Calu3 (cell line): ENCODE measurements at regions not wholly inside any gene's neighbourhood (a gene's known extent, or its start where the extent isn't known, plus 50 kb on each side); places are given as distances from the start of the nearest gene placed in this dataset.

Source experiments
- BruUV-seq: library from RNA; stranded (reverse); fragments of 400-500 nt; replicated peaks from 2 replicates; lab custom pipeline; 2021; lab: Mats Ljungman, UMichigan
- CTCF ChIA-PET: fragments of 300-600 bp; sonication (Branson Sonifier 250); formaldehyde crosslinking; loops from one replicate; lab custom pipeline; 2022; ENCODE audit warnings: antibody characterized with exemption; lab: Charles Lee
- DNase-seq: peaks from one replicate; pipeline ENCODE4 v3.0.0; 2022
- H3K27ac Mint-ChIP-seq: one replicate; pipeline ENCODE4 v1.8.0; 2022; ENCODE audit warnings: mixed read lengths; ENCODE audit not compliant: unreplicated experiment
- H3K27me3 Mint-ChIP-seq: one replicate; pipeline ENCODE4 v1.8.0; 2022; ENCODE audit warnings: mixed read lengths; ENCODE audit not compliant: unreplicated experiment
- H3K36me3 Mint-ChIP-seq: one replicate; pipeline ENCODE4 v1.8.0; 2022; ENCODE audit warnings: mild to moderate bottlenecking, moderate library complexity, mixed read lengths; ENCODE audit not compliant: insufficient read depth, unreplicated experiment
- H3K4me1 Mint-ChIP-seq: one replicate; pipeline ENCODE4 v1.8.0; 2022; ENCODE audit warnings: mild to moderate bottlenecking, low read depth, mixed read lengths; ENCODE audit not compliant: unreplicated experiment
- H3K4me3 Mint-ChIP-seq: one replicate; pipeline ENCODE4 v1.8.0; 2022; ENCODE audit warnings: mild to moderate bottlenecking, low read depth, moderate library complexity, mixed read lengths; ENCODE audit not compliant: unreplicated experiment
- H3K9me3 Mint-ChIP-seq: one replicate; pipeline ENCODE4 v1.8.0; 2022; ENCODE audit warnings: low read depth, mixed read lengths; ENCODE audit not compliant: unreplicated experiment
- CTCF ChIP-seq: fragments of 200-600 bp; IDR thresholded peaks from one replicate; pipeline ENCODE4 v1.8.0; 2022; ENCODE audit warnings: antibody characterized with exemption; ENCODE audit not compliant: unreplicated experiment
- intact Hi-C: fragments of 100-400 bp; cut with micrococcal nuclease; formaldehyde crosslinking; loops from one replicate; pipeline ENCODE4 v1.10.0; 2022; ENCODE audit not compliant: unreplicated experiment

- CTCF ChIA-PET, result no interaction called here
- Mint-ChIP-seq H3K27ac (no peak overlapping the region), H3K27me3 (peaks cover 4% of the 10 kb centered on the region), H3K4me3 (no peak overlapping the region), H3K4me1 (no peaks in the 10 kb centered on the region), H3K36me3 (no peaks in the 10 kb centered on the region), H3K9me3 (no peaks in the 10 kb centered on the region)
- no peak for TF ChIP-seq CTCF
- no peak for DNase-seq
- intact Hi-C loops, result no loop called here
- no TSS peak for BruUV-seq
Measured at GRCh38 chr10:94220717-94221116, 142.0 kb downstream of the NOC3L start.

- no peaks in the 10 kb centered on the region for H3K36me3 Mint-ChIP-seq
- no peaks in the 10 kb centered on the region for H3K27me3 Mint-ChIP-seq
- no TSS peak for BruUV-seq
- no peak overlapping the region for H3K27ac Mint-ChIP-seq
- intact Hi-C loops, result no loop called here
- CTCF ChIA-PET, result no interaction called here
- H3K4me3 Mint-ChIP-seq, result no peak overlapping the region
- H3K4me1 Mint-ChIP-seq, result no peaks in the 10 kb centered on the region
- no peaks in the 10 kb centered on the region for H3K9me3 Mint-ChIP-seq
- no peak for TF ChIP-seq CTCF
- no peak for DNase-seq
Measured at GRCh38 chr10:94223702-94224370, 138.9 kb downstream of the NOC3L start.

GRCh38 chr10:94224656-94225055, 138.1 kb downstream of the NOC3L start:
- intact Hi-C loops, result loop anchor here (5.0 kb wide), 1 partner anchor 307 kb away; no protein-coding TSS in a partner anchor
- Mint-ChIP-seq H3K27me3 (no peaks in the 10 kb centered on the region), H3K27ac (no peak overlapping the region), H3K36me3 (no peaks in the 10 kb centered on the region), H3K4me1 (no peaks in the 10 kb centered on the region), H3K4me3 (no peak overlapping the region), H3K9me3 (no peaks in the 10 kb centered on the region)
- CTCF ChIA-PET, result interaction anchor here (1.5 kb wide), 1 partner anchor 308 kb away, joined by 5 read pairs; no protein-coding TSS in a partner anchor
- TF ChIP-seq CTCF, result no peak
- no TSS peak for BruUV-seq
- no peak for DNase-seq

GRCh38 chr10:94225589-94225988, 137.2 kb downstream of the NOC3L start:
- H3K9me3 Mint-ChIP-seq, result no peaks in the 10 kb centered on the region
- CTCF ChIA-PET, result interaction anchor here (1.5 kb wide), 1 partner anchor 309 kb away, joined by 5 read pairs; no protein-coding TSS in a partner anchor
- no peak for DNase-seq
- H3K4me3 Mint-ChIP-seq, result no peak overlapping the region
- TF ChIP-seq CTCF, result no peak
- no peaks in the 10 kb centered on the region for H3K36me3 Mint-ChIP-seq
- no peaks in the 10 kb centered on the region for H3K4me1 Mint-ChIP-seq
- intact Hi-C loops, result loop anchor here (5.0 kb wide), 1 partner anchor 308 kb away; no protein-coding TSS in a partner anchor
- H3K27me3 Mint-ChIP-seq, result no peaks in the 10 kb centered on the region
- H3K27ac Mint-ChIP-seq, result no peak overlapping the region
- no TSS peak for BruUV-seq
